Breast epithelium (tissue), 4 donors: ENCODE measurements at regions not wholly inside any gene's neighbourhood (a gene's known extent, or its start where the extent isn't known, plus 50 kb on each side); places are given as distances from the start of the nearest gene placed in this dataset.

Experiments used
- DNase-seq, 2 donors: peaks; one replicate each; pipeline ENCODE4 v3.0.0-alpha.2; 2019; ENCODE audit warnings: low spot score in 2 of 2
- H3K27ac ChIP-seq, 2 donors: fragments of 200-600 bp; sonication (generic) in 1 of 2; one replicate each; pipeline ENCODE4 v1.5.1; 2016 to 2019; ENCODE audit warnings: mild to moderate bottlenecking in 1 of 2
- H3K27me3 ChIP-seq, 2 donors: fragments of 200-600 bp; sonication (generic) in 1 of 2; one replicate each; pipeline versions ENCODE4 v1.5.1 to v1.6.0; 2017 to 2019; ENCODE audit warnings: control low read depth in 1 of 2, mild to moderate bottlenecking in 1 of 2
- H3K36me3 ChIP-seq: fragments of 200-600 bp; one replicate; pipeline ENCODE4 v1.5.1; 2019
- H3K4me1 ChIP-seq, 2 donors: fragments of 200-600 bp; sonication (generic); one replicate each; pipeline ENCODE4 v1.5.1; 2016 to 2019; ENCODE audit warnings: control low read depth in 1 of 2
- H3K4me3 ChIP-seq, 3 donors: fragments of 200-600 bp; sonication (generic); 1 replicate in 2 of 3; 2 replicates in 1 of 3; pipeline ENCODE4 v1.5.1; 2016 to 2019; ENCODE audit warnings: mild to moderate bottlenecking in 3 of 3, moderate library complexity in 2 of 3
- H3K9me3 ChIP-seq, 2 donors: fragments of 200-600 bp; sonication (generic) in 1 of 2; one replicate each; pipeline ENCODE4 v1.5.1; 2016 to 2019; ENCODE audit warnings: control low read depth in 1 of 2
- CTCF ChIP-seq, 3 donors: fragments of 450-650 bp; IDR thresholded peaks; one replicate each; pipeline ENCODE4 v1.5.1; 2016 to 2017; ENCODE audit warnings: antibody characterized with exemption in 3 of 3, mild to moderate bottlenecking in 3 of 3, moderate library complexity in 3 of 3
- POLR2A ChIP-seq: fragments of 450-650 bp; IDR thresholded peaks from one replicate; pipeline ENCODE4 v1.6.1; 2016; ENCODE audit warnings: antibody characterized with exemption, mild to moderate bottlenecking, moderate library complexity
- POLR2AphosphoS5 ChIP-seq, 3 donors: sonication (generic); formaldehyde crosslinking; IDR thresholded peaks; one replicate each; pipeline ENCODE4 v1.6.1; 2017; ENCODE audit warnings: antibody characterized with exemption in 3 of 3
- intact Hi-C: fragments of 100-400 bp; cut with DNase I; formaldehyde crosslinking; loops from one replicate; pipeline ENCODE4 v1.15.1; 2023; ENCODE audit warnings: low total_unique reads

GRCh38 chr2:239608723-239609122, 207.9 kb upstream of the HDAC4 start:
- DNase-seq: no peak
- no peaks in the 10 kb centered on the region for H3K9me3 ChIP-seq
- intact Hi-C loops: no loop called here
- TF ChIP-seq POLR2AphosphoS5 (IDR thresholded peaks at IDR 0.05) (no peak), POLR2A (no peak), CTCF (IDR thresholded peaks at IDR 0.05) (no peak)
- no peaks in the 10 kb centered on the region for H3K4me1 ChIP-seq
- no peaks in the 10 kb centered on the region for H3K36me3 ChIP-seq
- no peak overlapping the region for H3K4me3 ChIP-seq
- H3K27ac ChIP-seq: no peak overlapping the region
- H3K27me3 ChIP-seq: peaks cover 0 to 7% of the 10 kb centered on the region in 2 donors

GRCh38 chr2:239608260-239608659, 207.4 kb upstream of the HDAC4 start:
- DNase-seq: no peak
- no peaks in the 10 kb centered on the region for H3K9me3 ChIP-seq
- no peaks in the 10 kb centered on the region for H3K36me3 ChIP-seq
- H3K4me3 ChIP-seq: no peak overlapping the region
- TF ChIP-seq POLR2A: no peak
- peaks cover 0 to 7% of the 10 kb centered on the region in 2 donors for H3K27me3 ChIP-seq
- no peak overlapping the region for H3K27ac ChIP-seq
- H3K4me1 ChIP-seq: no peaks in the 10 kb centered on the region
- intact Hi-C loops: no loop called here

GRCh38 chr2:239607517-239608191, 206.8 kb upstream of the HDAC4 start:
- H3K27me3 ChIP-seq: peaks cover 0 to 7% of the 10 kb centered on the region in 2 donors
- DNase-seq: no peak
- no peak overlapping the region for H3K4me3 ChIP-seq
- no peak for TF ChIP-seq POLR2AphosphoS5 (IDR thresholded peaks at IDR 0.05)
- no peak for TF ChIP-seq POLR2A
- TF ChIP-seq CTCF (IDR thresholded peaks at IDR 0.05): no peak
- no peaks in the 10 kb centered on the region for H3K9me3 ChIP-seq
- no peak overlapping the region for H3K27ac ChIP-seq
- intact Hi-C loops: no loop called here
- no peaks in the 10 kb centered on the region for H3K36me3 ChIP-seq
- H3K4me1 ChIP-seq: no peaks in the 10 kb centered on the region

GRCh38 chr2:239606741-239607516, 206.1 kb upstream of the HDAC4 start:
- Histone ChIP-seq H3K27me3 (peaks cover 0 to 7% of the 10 kb centered on the region in 2 donors), H3K36me3 (no peaks in the 10 kb centered on the region), H3K4me1 (no peaks in the 10 kb centered on the region), H3K4me3 (no peak overlapping the region), H3K9me3 (no peaks in the 10 kb centered on the region), H3K27ac (no peak overlapping the region)
- intact Hi-C loops: no loop called here
- TF ChIP-seq POLR2A: no peak
- TF ChIP-seq POLR2AphosphoS5 (IDR thresholded peaks at IDR 0.05): no peak
- TF ChIP-seq CTCF (IDR thresholded peaks at IDR 0.05): no peak
- no peak for DNase-seq

- intact Hi-C loops: no loop called here
- no peak for DNase-seq
- no peak for TF ChIP-seq CTCF (IDR thresholded peaks at IDR 0.05)
- no peak for TF ChIP-seq POLR2AphosphoS5 (IDR thresholded peaks at IDR 0.05)
- no peak for TF ChIP-seq POLR2A
Measured at GRCh38 chr2:239605976-239606375, 205.2 kb upstream of the HDAC4 start.

More at GRCh38 chr2:239605976-239606375, 205.2 kb upstream of the HDAC4 start:
- Histone ChIP-seq H3K4me3 (no peak overlapping the region), H3K27ac (no peak overlapping the region), H3K4me1 (no peaks in the 10 kb centered on the region), H3K9me3 (no peaks in the 10 kb centered on the region), H3K36me3 (no peaks in the 10 kb centered on the region), H3K27me3 (peaks cover 0 to 7% of the 10 kb centered on the region in 2 donors)
